ENCODE measurements at regions not wholly inside any gene's neighbourhood (a gene's known extent, or its start where the extent isn't known, plus 50 kb on each side); places are given as distances from the start of the nearest gene placed in this dataset.

DNA sequence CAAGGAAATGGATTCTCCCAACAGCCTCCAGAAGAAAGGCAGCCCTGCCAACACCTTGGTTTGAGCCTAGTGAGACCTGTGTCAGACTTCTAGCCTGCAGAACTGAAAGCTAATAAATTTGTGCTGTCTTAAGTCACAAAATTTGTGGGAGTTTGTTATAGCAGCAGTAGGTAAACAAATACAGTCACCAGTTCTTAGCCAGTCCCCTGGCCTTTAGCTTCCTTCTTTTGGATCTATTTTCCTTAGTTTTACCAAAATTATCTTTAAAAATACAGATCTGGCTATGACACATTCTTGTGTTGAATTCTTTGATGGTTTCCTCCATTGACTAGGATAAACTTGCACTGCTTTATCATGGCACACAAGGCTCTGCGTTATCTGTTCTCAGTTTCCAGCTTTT, 697.9 kb upstream of the FANCL start:
- DNase-seq = no peak

DNA sequence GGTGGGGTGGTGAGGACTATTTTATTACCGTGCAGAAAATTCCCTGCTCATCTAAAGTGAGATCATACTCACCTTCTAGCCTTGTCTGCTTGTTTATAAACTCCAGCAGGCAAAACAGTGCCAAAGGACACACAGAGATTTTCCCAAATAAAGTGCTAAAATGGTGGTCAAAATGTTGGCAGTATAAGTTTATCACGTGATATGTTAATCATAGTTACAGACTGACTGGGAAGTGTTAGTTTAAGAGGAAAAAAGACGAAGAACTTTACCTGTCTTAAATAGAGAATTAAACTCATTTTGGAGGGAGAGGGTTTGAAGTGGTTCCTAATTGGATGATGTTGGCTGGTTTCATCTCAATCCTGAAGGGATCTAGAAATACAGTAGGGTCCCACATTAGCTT, 691.7 kb upstream of the FANCL start:
- DNase-seq = no peak

DNA sequence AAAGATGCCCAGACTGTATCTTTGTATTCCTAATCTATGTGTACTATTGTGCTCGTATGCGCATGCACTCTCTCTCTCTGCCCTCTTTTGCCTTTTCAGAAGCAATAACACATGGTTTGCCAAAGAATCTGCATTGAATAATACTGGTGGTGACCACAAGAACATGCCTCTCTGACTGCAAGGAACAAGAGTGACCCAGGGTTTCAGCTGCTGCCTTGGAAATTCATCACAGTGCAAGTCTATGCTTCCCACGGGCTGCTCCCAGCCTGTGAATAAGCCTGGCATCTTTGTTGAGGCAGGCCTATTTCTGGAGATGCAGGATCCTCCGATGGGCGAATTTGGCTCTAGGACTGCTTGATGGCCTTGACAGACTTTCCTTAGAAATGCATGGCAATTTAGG, 689.4 kb upstream of the FANCL start:
- no peak for DNase-seq

DNA sequence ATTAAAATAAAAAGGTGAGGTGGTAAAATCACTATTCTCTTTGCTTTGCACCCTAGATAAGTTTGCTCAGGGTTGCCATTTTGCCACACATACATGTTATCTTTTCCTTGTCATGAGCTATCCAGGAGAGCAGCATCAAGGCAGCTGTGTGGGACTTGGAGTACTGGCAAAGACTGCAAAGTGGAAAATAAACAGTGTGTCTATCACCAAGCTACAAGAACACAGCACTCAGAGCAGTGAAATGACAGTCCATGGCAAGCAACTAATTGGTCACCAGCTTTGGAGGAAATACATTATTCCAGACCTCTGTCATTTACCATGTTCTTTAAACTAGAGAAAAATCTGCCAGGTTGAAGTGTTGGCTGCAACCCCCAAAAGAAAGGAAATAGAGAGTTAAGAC, 687.8 kb upstream of the FANCL start:
- no peak for DNase-seq

DNA sequence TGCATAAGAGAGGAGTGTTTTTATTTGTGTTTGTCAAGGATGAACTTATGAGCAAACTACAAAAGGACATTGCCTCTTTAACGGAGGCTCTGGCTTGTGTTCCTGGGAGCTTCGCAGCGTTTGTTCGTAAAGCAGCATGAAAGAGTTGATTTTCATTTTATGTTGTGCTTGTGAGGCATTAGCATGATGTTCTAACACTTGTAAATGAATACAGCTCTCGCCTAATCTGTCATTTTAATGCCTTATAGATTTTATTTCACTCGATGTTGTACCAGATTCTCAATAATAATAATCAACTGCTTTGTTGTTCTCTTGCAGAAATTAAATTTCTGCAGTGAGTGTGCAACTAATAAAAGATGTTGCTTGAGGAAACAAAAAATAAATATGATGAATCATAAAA, 687.3 kb upstream of the FANCL start:
- no peak for DNase-seq

DNA sequence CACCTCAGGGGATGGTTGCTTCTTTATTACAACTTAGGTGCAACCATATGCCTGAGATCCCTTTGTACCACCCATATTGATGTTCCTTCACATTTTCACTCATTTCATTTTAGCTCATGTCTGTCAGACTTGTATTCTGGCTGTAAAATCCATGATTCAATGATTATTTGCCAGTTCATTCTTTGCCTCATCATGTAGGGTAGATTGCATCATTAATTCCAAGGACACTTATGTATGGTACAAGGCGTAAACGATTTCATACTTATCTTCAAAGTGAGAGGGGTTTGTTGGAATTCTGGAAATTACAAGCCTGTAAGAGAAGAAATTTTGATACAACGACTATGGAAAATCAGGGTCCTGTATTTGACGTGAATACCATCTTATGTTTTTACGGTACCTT, 685.0 kb upstream of the FANCL start:
- DNase-seq = no peak

DNA sequence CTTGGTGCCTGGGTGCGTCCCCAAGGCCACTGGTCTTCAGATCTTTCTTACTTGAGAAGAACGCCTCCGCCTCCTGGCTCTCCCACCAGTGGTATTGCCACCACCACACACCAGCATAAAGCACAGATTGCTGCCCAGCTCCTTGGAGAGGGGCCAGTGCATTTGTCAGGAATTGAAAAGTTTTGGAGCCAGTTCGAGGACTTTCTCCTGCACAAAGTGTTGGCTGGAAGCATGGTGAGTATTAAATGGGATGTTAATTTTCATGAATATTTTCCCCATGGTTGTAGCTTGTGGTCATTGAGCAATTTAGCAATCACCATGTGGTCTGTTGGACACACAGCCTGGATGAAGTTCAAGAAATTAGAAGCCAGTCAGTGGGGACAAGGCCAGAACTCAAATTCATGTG, 684.6 kb upstream of the FANCL start:
- DNase-seq = no peak

DNA sequence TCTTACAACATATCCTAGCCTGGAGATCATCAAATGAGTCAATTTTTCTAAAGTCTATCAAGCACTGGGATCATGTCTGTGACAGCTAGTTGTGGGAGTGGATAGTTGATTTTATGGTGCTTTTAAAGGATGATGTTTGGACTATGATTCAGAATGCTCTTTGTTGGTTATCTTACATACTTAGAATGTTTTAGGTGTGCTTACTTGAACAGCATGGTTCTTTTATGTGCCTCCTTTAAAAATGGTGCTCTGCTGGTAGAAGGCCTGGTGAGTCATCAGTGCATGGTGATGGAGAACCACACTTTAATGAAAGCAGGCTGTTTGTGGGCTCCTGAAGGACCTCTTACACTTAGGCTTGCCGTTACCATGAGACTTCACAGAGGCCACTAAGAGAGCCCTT, 682.7 kb upstream of the FANCL start:
- no peak for DNase-seq

DNA sequence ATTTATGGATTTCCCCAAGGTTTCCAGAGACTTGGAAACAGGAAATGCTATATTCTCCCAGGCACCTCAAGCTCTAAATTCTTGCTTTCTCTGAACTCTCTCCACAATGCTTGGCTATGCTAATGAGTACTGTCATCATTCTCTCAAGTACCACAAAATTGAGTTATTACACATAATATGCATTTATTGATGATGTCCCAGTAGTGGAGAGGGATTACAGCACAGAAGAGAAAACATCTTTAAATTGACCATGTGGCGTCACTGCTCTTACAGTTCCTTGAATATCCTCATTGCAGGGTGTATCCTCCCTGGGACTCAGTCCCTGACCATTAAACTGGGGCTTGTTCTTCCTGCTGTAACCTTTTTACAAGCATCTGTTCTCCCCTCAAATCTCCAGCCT, 681.1 kb upstream of the FANCL start:
- no peak for DNase-seq

DNA sequence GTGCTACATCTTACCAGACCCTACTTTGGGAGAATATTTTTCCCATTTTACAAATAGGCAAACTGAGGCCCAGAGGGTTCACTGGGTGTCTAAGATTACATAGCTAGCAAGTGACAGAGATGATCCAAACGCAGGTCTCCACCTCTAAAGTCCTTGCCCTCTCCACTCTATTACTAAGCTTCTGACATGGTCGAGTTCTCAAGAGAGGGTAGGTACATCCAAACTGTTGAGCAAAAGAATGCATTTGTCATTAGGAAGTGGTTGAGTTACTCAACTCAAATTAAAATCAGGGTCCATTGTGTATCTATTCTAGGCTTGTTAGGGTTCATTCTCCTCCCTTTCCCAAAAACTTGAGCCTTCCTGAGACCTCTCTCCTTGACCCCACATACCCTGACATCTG, 680.6 kb upstream of the FANCL start:
- no peak for DNase-seq

DNA sequence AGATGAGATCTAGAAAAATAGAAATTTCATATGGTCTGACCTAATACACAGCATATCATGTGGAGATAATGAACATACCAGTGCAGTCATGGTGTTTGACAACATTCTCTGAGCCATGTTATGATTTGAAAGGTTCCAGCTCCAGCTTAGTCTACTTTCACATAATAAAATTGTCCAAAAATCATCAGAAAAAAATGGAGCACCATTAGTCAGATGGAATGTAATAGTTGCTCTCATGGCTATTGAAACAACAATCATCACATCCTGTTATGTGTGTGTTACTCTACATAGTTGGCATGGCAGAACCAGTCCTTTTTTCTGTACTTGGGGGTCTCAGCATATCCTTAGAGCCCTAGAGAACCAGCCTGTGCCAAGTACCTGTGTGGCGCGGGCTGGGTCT, 678.9 kb upstream of the FANCL start:
- DNase-seq = no peak

DNA sequence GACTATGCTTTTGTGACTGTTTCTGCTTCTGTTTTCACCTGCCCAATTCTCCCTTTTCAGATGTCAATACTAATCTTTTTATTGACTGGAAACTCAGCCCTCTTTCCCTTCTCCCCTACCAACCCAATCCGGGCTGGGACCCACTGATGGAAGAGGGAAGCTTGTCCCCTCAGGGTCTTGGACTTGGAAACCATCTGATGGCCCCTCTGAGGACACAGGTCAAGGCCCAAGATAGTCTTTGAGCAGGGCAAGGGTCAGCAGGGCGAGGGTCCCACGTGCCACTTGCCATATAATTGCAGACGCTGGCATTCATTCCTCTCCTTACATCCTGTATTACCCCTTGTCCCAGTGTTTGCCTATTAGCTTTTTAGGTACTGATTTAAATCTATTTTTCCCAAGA, 678.2 kb upstream of the FANCL start:
- no peak for DNase-seq

DNA sequence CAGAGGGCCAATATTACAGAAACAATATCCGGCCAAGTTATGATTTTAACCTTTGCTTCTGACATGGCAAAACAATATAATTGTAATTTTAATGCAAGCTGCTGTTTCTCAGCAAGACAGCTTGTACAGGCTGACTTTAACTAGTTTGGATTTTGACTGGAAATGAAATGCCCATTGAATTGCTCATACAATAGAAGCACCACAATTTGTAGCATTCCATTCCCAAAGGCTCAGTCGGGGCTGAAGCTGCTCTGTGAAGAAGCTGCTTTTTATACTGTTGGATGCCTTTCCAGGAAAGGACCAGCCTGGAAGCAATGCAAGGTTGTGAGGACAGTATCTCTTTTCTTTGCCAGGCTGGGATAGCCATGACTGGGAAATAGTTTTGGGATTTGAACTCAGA, 677.0 kb upstream of the FANCL start:
- no peak for DNase-seq

DNA sequence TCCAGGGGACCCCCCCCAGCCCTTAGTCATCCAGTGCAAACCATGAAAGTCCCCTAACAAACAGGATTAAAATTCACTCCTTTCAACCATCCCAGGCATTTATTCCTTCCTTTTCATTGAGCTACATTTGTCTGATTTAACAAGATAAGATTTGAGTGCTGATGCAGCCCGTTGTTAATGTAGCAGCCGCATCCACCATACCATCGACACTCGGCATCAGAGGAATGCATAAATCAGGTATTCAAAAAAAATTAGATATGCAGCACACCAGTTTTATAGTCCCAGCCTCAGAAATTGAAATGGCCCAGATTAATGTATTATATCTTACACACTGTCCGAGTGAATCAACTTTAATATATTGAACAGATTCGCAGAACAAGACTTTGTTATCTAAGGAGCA, 676.5 kb upstream of the FANCL start:
- no peak for DNase-seq

DNA sequence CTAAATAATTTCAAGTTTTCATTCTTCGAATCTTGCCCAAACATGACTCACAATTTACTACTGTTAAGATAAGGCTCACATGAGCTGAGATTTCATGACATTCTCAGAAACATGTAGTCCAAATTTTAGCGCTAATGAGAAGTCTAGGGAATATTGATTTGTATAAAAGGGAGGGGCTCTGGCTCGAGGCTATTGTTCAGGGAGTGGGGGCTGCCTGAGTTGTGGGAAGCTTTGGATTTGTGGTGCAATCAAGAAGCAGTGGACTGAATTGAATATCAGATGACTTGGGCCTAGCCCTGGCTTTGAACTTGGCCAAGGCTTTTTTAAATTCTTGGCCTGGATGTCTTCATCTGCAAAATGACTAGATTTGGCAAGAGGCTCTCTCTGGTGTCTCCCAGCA, 674.9 kb upstream of the FANCL start:
- peak; percentile 37 for DNase-seq

DNA sequence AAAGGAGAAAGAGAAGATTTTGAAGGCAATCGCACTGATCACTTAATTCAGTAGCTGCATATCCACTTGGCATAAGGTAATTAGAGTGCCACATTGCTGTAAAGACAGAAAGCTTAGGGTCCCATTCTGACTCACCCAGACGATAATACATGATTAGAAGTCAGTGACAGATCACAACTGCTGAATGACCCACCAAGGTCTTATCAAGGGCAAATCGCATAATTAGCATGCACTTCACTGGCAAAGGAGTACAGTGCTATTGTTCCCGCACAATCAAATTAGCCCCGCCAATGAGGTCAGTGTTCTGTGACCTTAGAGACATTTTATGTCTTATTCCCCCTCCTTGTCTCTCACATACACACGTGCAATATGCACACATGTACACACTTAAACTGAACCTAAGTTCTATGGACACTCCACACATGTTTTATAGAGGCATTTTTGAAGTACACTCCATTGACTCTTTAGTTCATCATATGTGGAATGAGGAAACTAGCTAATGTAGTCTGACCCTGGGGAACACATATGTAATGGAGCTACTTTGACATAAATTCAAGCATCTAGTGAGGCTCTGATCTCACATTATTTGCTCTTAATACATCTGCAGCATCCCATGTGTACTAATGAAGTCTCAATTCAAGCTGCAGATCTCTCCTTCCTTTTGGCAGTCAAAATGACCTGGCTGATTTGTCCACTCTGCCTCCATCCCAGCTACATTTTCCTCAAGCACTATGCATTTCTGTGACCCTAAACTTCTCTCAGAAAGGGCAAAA, 673.8 kb upstream of the FANCL start:
- DNase-seq = peak; percentile 30

DNA sequence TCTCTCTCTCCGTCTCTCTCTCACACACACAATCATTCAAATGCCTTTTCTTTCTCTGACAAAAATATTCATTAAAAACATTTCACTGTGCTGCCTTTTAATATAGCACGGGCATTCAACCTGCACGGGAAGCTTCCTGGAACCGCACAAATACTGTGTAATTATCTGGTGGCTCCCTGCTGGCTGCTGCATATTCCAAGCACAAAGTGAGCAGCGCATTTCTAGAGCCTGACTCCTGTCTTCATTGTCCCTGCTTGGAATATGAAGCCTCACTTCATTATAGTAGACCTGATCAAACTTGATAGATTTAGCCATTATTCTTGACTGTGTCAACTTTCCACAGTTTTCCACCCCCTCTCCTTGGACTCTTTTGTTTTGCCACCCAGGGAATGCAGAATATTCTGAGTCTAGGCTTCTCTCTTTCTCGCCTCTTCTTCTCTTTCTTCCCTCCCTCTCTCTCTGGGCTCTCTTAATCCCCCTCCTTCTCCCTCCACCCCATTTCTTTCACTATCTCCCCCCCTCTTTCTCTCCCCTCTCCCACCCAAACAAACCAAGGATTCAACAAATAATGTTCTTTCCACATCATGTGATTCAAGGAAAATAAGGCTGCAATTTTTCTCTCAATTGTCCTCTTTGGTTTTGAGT, 672.1 kb upstream of the FANCL start:
- DNase-seq = no peak

DNA sequence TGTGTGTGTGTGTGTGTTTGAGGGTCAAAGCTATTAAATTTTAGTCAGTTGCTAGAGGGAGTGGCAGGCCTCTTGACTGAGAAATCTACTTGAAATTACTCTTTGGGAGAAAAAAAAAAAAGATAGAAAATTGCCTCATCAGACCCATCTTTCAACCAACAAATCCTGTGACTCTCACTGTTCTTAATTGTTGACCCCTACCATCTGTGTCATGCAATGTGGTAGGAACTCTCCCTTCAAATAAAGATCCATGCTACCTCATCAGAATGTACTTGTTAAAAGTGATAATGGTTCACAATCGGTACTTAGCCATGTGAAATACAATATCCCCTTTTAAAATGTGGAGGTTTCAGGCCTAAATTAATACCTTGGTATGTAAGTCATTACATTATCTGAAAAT, 670.8 kb upstream of the FANCL start:
- no peak for DNase-seq

DNA sequence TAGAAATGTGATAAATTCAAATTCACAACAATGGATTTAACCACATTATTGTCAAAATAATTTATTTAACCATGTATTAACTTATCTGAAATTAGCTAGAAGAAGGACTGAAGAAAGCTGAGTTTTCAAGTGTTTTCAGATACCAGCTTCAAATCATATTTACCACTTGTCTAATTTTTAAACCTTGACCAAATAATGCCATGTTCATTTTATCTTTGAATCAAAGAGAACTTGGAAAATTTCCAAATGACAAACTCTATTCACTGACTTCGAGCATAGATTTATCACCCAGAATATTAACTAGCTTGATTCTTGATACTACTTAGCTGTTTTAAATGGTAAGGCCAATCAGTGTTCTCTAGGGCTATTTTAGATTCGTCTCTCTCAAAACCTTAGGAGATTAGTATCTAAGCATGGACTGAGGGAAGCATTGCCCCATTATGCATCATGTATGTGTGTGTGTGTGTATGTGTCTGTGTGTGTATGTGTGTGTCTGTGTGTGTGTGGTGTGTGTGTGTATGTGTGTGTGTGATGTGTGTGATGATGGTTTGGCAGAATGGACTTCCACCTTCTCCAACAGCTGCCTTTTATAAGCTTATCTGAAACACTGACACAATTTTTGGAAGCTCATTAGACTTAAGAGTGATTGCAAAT, 667.5 kb upstream of the FANCL start:
- DNase-seq = no peak

DNA sequence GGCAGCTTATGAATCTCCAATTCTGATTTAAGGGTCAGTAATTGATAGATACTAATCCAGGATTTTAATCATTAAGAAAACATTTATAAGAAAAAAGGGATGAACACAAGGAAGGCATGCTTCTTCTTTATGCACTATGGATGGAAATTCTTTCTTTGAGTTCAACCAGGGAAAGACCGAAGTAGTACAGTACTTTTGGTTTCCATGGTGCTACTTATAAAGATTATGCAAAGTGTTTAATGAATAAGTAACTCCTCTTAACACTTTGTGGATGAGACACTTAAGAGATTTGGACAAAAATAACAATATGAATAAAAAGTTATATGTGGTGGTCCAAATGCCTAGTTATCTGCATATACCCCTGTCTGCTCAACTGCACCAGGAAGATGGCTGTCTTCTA, 666.5 kb upstream of the FANCL start:
- DNase-seq = no peak

DNA sequence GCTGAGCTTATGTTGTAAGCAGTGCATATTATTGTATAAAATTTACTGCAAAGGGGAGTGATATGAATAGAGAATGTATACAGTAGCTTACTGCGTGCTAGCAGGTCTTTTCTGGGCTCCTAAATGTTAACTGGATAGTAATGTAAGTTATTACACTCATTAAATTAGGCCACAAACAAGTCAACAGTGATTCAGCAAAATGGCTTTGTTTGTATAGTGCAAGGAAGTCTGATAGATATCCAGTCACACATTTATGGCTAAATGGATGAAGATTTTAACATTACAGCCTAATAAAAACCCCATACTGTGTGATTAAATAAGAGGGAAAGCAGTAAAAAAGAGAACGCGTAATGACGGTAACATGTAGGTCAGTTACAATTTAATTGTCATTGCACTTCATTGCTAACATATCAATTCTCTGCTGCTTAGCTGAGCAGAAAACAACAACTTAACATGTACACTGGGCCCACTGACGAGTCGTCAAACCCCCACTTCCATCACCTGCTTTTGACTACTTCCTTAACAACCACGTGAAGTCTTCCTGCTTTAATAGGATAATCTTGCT, 665.0 kb upstream of the FANCL start:
- DNase-seq = no peak

DNA sequence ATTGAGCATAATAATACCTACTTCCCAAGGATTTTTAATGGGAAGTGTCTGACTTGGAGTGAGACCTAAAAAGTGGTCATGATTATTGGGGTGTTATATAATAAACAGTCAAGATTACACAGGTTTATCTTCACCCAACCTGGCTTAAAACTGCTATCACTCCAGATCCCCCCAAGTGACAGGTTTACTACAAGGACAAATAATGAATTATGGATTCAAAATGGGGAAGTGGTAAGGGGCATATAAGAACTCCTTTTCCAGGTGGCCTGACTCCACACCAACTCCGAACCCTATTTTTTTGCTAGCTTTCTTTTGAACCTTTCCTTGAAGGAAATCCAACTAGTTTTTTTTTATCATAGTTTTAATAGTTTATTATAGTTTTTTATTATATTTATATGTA, 663.0 kb upstream of the FANCL start:
- DNase-seq = no peak

DNA sequence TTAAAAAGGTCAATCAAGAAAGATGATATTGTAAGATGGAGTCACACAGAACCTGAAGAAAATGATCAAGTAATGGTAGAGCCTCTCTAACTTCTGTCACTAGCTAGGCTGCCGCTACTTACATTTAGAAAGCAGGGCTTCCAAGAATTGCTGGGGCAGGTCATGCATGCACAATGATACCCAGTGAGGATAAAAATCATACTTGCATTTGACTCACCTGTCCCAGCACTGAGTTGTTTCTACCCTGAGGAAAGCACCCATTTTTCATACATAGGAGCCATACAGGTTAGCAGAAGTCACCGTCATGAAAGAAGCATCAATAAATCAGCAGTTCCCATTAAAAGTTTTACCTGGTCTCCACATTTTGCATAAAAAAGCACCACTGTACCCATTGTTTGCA, 662.3 kb upstream of the FANCL start:
- DNase-seq = no peak

All from skin of body (tissue), 1 donor.